Hematopoietic multipotent progenitor cell (in vitro differentiated cells): ENCODE measurements at regions not wholly inside any gene's neighbourhood (a gene's known extent, or its start where the extent isn't known, plus 50 kb on each side); places are given as distances from the start of the nearest gene placed in this dataset.
A peak's percentile ranks its signal among the peaks of the same experiment; 100 is the strongest.

Experiments used
- DNase-seq, 3 donors: peaks; one replicate each; pipeline ENCODE4 v3.0.0-alpha.2; 2011 to 2015; ENCODE audit warnings: low read depth in 2 of 3, low spot score in 2 of 3

DNA sequence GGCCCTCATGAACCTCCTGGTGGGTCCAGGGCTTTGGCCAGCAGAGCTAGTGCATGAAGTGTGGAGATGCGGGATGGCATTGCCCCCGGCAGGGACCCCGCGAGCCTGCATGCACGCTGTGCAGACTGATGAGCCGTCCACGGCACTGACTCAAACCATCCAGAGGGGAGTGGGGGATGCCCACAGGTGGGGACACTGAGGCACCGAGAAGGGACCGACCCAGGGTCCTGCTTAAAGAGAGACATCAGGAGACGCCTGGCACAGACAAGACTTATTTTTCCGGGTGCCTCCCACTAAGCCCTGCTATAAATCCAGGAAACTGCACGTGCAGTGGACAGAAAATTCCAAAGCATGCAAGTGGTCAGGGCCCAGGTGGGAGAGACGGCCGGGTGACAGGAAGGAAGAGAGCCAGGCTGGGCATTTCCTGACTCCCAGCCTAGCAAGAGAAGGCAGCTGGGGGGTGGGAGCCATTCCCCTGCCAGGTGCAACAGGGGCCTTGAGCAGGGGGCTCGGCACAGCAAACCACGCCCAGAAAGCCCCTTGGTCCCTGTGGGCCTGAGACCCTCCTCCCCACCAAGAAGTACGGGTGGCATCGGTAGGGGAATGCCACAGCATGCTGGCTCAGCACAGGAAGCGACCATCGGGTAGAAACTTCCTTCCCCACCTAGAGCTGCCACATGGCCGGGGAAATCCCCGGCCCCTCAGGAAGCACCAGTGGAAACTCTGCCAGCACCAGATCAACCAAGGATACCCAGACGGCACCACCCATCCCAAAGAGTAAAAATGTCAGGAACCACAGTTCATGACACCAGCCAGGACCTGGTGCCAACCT lies 91.5 kb downstream of the FOXL3 start:
- peak in 2 of 3 donors; percentile 68 to 69 for DNase-seq

DNA sequence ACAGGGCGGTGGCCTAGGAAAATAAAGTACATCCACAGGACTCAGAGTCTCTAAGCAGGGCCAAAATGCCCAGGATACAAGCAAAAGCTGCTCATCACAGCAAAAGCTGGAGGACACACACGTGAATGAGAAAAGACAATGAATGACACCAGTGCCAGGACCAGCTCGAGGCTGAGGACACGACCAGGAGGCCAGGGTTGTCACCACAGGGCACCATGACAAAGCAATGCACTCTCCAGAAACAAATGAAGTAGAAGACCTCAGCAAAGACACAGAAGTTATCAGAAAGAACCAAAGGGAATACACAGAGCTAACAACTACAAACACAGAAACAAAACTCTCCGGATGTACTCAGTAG lies 92.1 kb downstream of the FOXL3 start:
- DNase-seq = no peak

DNA sequence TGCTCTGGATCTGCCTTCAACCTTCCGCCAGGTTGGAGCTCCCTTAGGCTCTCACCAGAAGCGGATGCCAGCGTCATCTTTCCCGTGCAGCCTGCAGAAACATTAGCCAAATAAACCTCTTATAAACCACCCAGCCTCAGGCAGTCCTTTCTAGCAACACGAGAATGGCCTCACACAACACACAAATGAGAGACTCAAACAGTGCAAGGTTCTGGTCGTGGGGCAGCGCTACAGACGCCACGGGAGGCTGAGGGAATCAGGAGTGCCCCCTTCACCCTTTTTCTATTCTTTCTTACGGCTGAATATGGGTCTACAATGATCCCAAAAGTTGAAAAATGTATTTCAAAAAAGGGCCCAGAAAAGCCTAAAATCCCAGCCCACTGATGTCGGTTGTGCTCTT lies 96.4 kb downstream of the FOXL3 start:
- DNase-seq = no peak

- no peak for DNase-seq
Observed at GRCh38 chr7:387132-388022, 97.4 kb downstream of the FOXL3 start.

GRCh38 chr7:388023-388960 lies 98.3 kb downstream of the FOXL3 start:
- DNase-seq = no peak

DNA sequence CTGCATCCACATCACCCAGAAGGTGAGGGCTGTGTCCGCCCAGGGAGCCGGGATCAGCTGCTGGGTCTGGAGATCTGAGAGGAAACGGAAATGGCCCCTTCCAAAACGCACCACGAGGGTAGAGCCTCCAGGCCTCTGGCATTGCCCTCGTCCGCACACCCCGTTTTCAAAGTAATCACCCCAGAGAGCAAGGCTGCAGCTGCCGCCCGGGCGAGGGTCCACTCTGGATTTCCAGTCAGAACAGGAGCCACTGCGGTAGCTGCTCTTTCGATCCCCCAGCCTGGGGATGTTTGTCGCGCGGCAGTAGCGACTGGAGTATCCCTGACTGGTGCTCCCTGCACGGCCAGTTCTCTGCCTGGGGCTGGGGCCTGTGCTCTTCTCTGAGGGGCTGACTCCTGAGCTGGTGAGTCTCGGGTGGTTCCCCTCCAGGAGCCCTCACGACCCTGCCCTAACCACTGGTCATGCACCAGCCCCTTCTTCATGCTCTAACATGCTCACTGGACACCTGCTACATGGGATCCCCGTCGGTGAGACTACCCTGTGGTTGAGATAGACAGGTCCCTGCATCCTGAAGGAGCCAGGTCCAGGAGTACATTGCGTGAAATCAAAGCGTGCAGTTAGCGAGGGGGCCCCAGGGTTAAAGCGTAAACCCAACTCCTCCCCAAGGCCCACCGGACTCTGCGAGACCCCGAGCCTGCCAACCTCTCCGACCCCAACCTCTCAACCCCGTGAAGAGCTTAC lies 99.2 kb downstream of the FOXL3 start:
- DNase-seq = no peak

DNA sequence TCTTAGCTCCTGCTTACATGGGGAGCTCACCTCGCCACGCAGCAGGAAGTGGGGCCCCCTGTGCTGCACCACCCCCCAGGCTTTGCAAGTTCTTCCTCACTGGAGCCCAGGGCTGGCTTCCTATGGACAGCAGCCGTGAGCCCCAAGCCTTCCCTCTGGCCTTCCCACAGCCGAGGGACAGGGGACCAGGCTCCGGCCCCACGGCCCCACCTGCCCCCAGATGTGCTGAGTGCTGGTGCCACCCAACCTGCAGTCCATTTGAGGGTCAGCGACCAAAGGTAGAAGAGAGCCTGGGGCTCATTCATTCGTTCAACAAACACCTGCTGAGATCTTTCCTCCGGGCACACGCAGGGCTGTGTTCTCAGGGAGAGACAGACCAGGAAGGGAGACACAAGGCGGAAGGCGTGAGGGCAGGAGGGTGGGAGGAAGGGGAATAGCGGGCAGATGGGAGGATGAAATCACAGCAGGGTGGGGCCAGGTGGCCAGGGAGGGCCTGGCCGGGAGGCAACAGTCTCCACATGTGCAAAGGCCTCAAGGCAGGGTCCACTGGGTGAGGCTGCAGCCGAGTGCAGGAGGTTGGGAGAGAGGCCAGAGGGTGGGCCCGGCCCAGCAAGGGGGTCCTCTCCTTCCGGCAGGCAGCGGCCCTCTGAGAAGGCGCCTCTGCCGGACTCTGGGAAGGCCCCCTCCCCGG lies 100.1 kb downstream of the FOXL3 start:
- DNase-seq = no peak

GRCh38 chr7:390761-391410 lies 100.9 kb downstream of the FOXL3 start:
- DNase-seq = no peak

DNA sequence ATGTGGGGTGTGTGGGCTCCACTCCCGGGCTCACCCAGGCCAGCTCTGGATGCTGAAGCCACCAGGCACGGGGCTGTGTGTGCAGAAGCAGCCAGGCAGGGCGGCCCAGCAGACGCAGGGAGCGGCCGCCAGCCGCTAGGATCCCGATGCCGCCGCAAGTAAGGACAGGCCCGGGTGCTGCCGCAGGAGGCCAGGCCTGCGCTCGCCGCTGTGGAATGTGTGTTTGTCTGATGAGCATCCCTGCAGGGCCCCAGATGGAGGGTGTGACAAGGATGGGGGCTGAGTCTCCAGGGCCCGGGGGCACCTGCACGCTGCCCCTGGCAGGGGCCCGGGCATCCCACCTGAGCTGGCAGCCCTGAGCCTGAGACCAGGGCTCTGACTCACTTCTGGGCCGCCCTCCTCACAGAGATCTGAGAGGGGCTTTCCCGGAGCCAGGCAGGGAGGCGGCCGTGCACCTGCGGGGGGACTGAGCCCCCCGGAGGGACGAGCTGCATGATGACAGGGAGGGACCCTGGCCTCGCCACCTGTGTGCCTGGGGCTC lies 101.5 kb downstream of the FOXL3 start:
- no peak for DNase-seq

GRCh38 chr7:391961-392524 lies 102.1 kb downstream of the FOXL3 start:
- no peak for DNase-seq

- DNase-seq = no peak
Observed at GRCh38 chr7:392822-393221, 102.9 kb downstream of the FOXL3 start.

DNA sequence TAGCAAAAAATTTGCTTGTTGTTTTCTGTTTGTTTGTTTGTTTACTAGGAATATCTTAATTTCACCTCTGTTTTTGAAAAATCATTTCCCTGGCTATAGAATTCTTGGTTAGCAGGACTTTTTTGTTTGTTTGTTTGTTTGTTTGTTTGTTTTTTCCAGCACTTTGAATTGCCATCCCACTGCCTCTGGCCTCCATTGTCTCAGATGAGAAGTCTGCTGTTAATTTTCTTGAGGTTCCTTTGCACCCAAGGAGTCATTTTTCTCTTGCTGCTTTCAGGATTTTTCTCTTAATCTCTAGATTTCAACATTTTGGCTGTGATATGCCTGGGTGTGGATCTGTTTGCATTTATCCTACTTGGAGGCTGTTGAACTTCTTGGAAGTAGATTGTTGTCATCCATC lies 105.7 kb downstream of the FOXL3 start:
- DNase-seq = no peak

DNA sequence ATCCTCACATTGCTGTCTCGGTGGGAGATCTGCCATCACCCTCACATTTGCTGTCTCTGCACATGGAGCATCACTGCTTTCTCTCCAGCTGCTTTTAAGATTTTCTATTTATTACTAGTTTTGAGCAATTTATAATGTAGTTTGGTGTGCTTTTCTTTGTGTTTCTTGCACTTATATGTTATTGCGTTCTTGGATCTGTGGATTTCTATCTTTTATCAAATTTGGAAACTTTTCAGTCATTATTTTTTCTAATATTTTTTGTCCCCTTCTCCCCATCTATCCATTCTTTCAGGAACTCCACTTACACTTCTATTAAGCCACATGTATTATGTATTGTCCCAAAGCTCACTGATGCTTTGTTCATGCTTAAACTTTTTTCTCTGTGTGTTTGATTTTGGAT lies 108.9 kb downstream of the FOXL3 start:
- no peak for DNase-seq

GRCh38 chr7:400901-401485 lies 111.0 kb downstream of the FOXL3 start:
- DNase-seq = no peak

DNA sequence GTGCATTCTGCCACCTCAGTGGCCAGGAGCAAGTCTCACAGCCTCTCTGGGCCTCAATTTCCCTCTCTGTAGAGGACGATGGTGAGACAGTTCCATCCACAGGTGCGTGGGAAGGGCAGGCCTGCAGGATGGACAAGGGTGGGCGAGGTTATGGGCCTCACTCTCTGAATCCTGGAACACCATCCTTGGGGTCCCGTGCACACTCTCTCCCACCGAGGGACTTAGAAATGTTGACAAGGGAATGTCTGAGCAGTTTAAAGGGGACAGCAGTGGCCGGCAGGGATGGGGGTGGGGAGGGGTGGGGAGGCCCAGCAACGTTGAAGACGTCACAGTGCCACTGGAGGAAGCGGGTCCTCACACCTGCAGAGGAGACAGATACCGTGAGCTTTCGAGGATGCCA lies 111.5 kb downstream of the FOXL3 start:
- no peak for DNase-seq

GRCh38 chr7:404812-405488 lies 114.7 kb downstream of the PDGFA start:
- DNase-seq = no peak

GRCh38 chr7:405489-406211 lies 114.0 kb downstream of the PDGFA start:
- DNase-seq = no peak
